Hepatocyte (in vitro differentiated cells): ENCODE measurements at regions not wholly inside any gene's neighbourhood (a gene's known extent, or its start where the extent isn't known, plus 50 kb on each side); places are given as distances from the start of the nearest gene placed in this dataset.

Source experiments
- DNase-seq: peaks from one replicate; pipeline ENCODE4 v3.0.0-alpha.2; 2016; ENCODE audit warnings: low spot score
- H2AFZ ChIP-seq: fragments of 200-600 bp; sonication (generic); 2 replicates; pipeline ENCODE4 v1.6.0; 2016; ENCODE audit warnings: antibody characterized with exemption, mild to moderate bottlenecking
- H3K27ac ChIP-seq: fragments of 200-600 bp; sonication (generic); 2 replicates; pipeline ENCODE4 v1.5.1; 2016; ENCODE audit warnings: mild to moderate bottlenecking
- H3K27me3 ChIP-seq: fragments of 200-600 bp; sonication (generic); 2 replicates; pipeline ENCODE4 v1.6.1; 2016
- H3K36me3 ChIP-seq: fragments of 200-600 bp; sonication (generic); replicated peaks from 2 replicates; pipeline ENCODE4 v1.5.1; 2016; ENCODE audit warnings: low read depth; ENCODE audit not compliant: insufficient read depth
- H3K4me1 ChIP-seq: fragments of 200-600 bp; sonication (generic); 2 replicates; pipeline ENCODE4 v1.5.1; 2016; ENCODE audit warnings: mild to moderate bottlenecking, moderate library complexity; ENCODE audit not compliant: insufficient read depth
- H3K4me2 ChIP-seq: fragments of 200-600 bp; sonication (generic); 2 replicates; pipeline ENCODE4 v1.6.0; 2016
- H3K4me3 ChIP-seq: fragments of 200-600 bp; sonication (generic); 2 replicates; pipeline ENCODE4 v1.5.1; 2016; ENCODE audit warnings: mild to moderate bottlenecking
- H3K79me2 ChIP-seq: fragments of 200-600 bp; sonication (generic); 2 replicates; pipeline ENCODE4 v1.6.0; 2017; ENCODE audit warnings: mild to moderate bottlenecking
- H3K9me2 ChIP-seq: fragments of 200-600 bp; sonication (generic); replicated peaks from 2 replicates; pipeline ENCODE4 v1.6.0; 2017; ENCODE audit warnings: mild to moderate bottlenecking; ENCODE audit not compliant: insufficient read depth
- H3K9me3 ChIP-seq: fragments of 200-600 bp; sonication (generic); 2 replicates; pipeline ENCODE4 v1.5.1; 2016; ENCODE audit warnings: low read depth, mild to moderate bottlenecking
- H4K20me1 ChIP-seq: fragments of 200-600 bp; sonication (generic); 2 replicates; pipeline ENCODE4 v1.6.0; 2016; ENCODE audit warnings: mild to moderate bottlenecking; ENCODE audit not compliant: insufficient read depth, poor library complexity, severe bottlenecking
- CTCF ChIP-seq: fragments of 200-600 bp; sonication (generic); IDR thresholded peaks from 2 replicates; pipeline ENCODE4 v1.5.1; 2016; ENCODE audit warnings: antibody characterized with exemption, mild to moderate bottlenecking; ENCODE audit not compliant: poor library complexity
- EZH2 ChIP-seq: fragments of 200-600 bp; sonication (generic); IDR thresholded peaks from 2 replicates; pipeline ENCODE4 v1.6.1; 2016; ENCODE audit warnings: antibody characterized with exemption, mild to moderate bottlenecking, borderline replicate concordance
- EZH2phosphoT487 ChIP-seq: fragments of 200-600 bp; sonication (generic); IDR thresholded peaks from one replicate; pipeline ENCODE4 v1.6.1; 2018; ENCODE audit warnings: antibody characterized with exemption, mild to moderate bottlenecking, low read depth, moderate library complexity; ENCODE audit not compliant: unreplicated experiment, severe bottlenecking
- WGBS: methylation state at CpG from one replicate; pipeline ENCODE4 v1.1.6; 2016; ENCODE audit warnings: low lambda C conversion rate; ENCODE audit errors: missing lambda C conversion rate; 5-methylcytosine and 5-hydroxymethylcytosine counted together

- Histone ChIP-seq H3K79me2 (no peaks in the 10 kb centered on the region), H3K4me3 (no peak overlapping the region), H3K36me3 (no peaks in the 10 kb centered on the region), H3K27me3 (no peaks in the 10 kb centered on the region), H3K4me2 (no peak overlapping the region), H3K9me2 (no peaks in the 10 kb centered on the region), H3K4me1 (no peaks in the 10 kb centered on the region), H3K27ac (no peak overlapping the region), H4K20me1 (no peaks in the 10 kb centered on the region), H3K9me3 (no peaks in the 10 kb centered on the region), H2AFZ (no peak overlapping the region)
- DNase-seq = no peak
- TF ChIP-seq CTCF (no peak), EZH2phosphoT487 (no peak), EZH2 (no peak)
- 86% methylated on average over 2 of the region's 2 CpGs for WGBS
Measured at GRCh38 chr18:44437603-44438002, 243.1 kb upstream of the SETBP1 start.

GRCh38 chr18:44450226-44450625, 230.5 kb upstream of the SETBP1 start:
- H3K4me3 ChIP-seq = no peak overlapping the region
- WGBS = 35% methylated on average over 2 of the region's 2 CpGs

DNA sequence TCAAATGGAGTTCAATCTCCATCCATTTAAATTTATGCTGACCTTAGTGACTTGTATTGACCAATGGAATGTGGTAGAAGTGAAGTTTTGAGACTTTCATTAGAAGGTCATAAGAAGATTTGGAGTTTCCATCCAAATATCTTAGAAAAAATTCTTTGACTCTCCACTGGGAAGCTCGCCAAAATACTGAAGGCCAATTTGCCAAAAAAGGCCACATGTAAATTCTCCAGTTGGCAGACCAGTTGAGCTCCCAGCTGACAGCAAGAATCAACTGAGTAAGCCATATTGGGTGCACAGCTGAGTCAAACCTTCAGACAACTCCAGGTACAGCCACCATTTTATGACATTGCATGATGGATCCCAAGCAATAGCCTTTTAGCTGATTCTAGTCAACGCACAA, 228.3 kb upstream of the SETBP1 start:
- no peak overlapping the region for H3K27ac ChIP-seq
- no peak for DNase-seq
- no peak overlapping the region for H3K4me3 ChIP-seq
- no peak overlapping the region for H2AFZ ChIP-seq
- no peaks in the 10 kb centered on the region for H4K20me1 ChIP-seq
- H3K9me3 ChIP-seq = no peaks in the 10 kb centered on the region
- no peaks in the 10 kb centered on the region for H3K79me2 ChIP-seq
- H3K9me2 ChIP-seq = no peaks in the 10 kb centered on the region
- no peaks in the 10 kb centered on the region for H3K36me3 ChIP-seq
- no peaks in the 10 kb centered on the region for H3K27me3 ChIP-seq
- TF ChIP-seq EZH2phosphoT487 (no peak), CTCF (no peak), EZH2 (no peak)
- 100% methylated on average over 2 of the region's 2 CpGs for WGBS
- H3K4me2 ChIP-seq = no peak overlapping the region
- H3K4me1 ChIP-seq = no peaks in the 10 kb centered on the region

More at GRCh38 chr18:44450226-44450625, 230.5 kb upstream of the SETBP1 start:
- peak overlapping the region; percentile 55 for H3K4me2 ChIP-seq
- H3K4me1 ChIP-seq = no peaks in the 10 kb centered on the region
- H3K27ac ChIP-seq = peak overlapping the region; percentile 13
- TF ChIP-seq EZH2phosphoT487 (no peak), EZH2 (no peak), CTCF (no peak)
- no peaks in the 10 kb centered on the region for H3K27me3 ChIP-seq
- H3K36me3 ChIP-seq = no peaks in the 10 kb centered on the region
- H2AFZ ChIP-seq = no peak overlapping the region
- no peak for DNase-seq
- no peaks in the 10 kb centered on the region for H3K9me2 ChIP-seq
- H4K20me1 ChIP-seq = no peaks in the 10 kb centered on the region
- no peaks in the 10 kb centered on the region for H3K79me2 ChIP-seq
- no peaks in the 10 kb centered on the region for H3K9me3 ChIP-seq

DNA sequence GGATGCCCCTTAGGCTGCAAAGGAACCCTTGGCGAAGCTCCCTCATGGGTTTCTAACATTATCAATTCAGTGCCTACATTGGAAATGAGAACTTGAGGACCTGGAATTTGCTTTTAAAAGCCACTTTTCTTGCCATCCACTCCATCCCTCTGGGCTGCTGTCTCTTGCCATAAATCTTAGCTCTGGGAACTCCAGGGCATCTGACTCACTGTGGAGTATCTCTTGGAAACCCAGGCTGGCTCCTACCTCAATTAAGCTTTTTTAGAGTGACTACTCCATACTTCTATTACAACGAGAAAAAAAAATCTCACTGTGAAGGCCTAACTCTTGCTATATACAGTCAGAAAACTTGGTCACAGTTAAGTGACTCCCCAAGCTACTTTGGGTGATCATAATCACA, 227.2 kb upstream of the SETBP1 start:
- WGBS = 78% methylated on average over 2 of the region's 2 CpGs
- Histone ChIP-seq H3K36me3 (no peaks in the 10 kb centered on the region), H3K9me3 (no peaks in the 10 kb centered on the region), H2AFZ (no peak overlapping the region), H3K4me2 (no peak overlapping the region), H3K9me2 (no peaks in the 10 kb centered on the region), H3K27me3 (no peaks in the 10 kb centered on the region), H3K4me3 (no peak overlapping the region), H4K20me1 (no peaks in the 10 kb centered on the region), H3K79me2 (no peaks in the 10 kb centered on the region), H3K4me1 (no peaks in the 10 kb centered on the region), H3K27ac (no peak overlapping the region)
- no peak for DNase-seq
- no peak for TF ChIP-seq CTCF
- TF ChIP-seq EZH2phosphoT487 = no peak
- no peak for TF ChIP-seq EZH2
